GM23338 (cell line): ENCODE measurements at regions not wholly inside any gene's neighbourhood (a gene's known extent, or its start where the extent isn't known, plus 50 kb on each side); places are given as distances from the start of the nearest gene placed in this dataset.
A peak's percentile ranks its signal among the peaks of the same experiment; 100 is the strongest.

ENCODE experiments used
- ATAC-seq: fragments of 200-7000 bp; cut with Tn5 transposase; 3 replicates; pipeline ENCODE4 v1.9.1; 2020
- DNase-seq: peaks from one replicate; pipeline ENCODE4 v3.0.0-alpha.2; 2015; ENCODE audit warnings: low spot score
- H2AFZ ChIP-seq: fragments of 200-600 bp; sonication (generic); 2 replicates; pipeline ENCODE4 v1.8.0; 2016; ENCODE audit warnings: antibody characterized with exemption, mild to moderate bottlenecking, moderate library complexity
- H3F3A ChIP-seq: fragments of 200-600 bp; sonication (generic); replicated peaks from 2 replicates; pipeline ENCODE4 v1.8.0; 2017; ENCODE audit warnings: antibody characterized with exemption, mixed run types, low read depth
- H3K27ac ChIP-seq: fragments of 200-600 bp; sonication (generic); 2 replicates; pipeline ENCODE4 v1.6.1; 2016; ENCODE audit warnings: low read depth
- H3K27me3 ChIP-seq: fragments of 200-600 bp; sonication (generic); 2 replicates; pipeline ENCODE4 v1.8.0; 2016; ENCODE audit warnings: mild to moderate bottlenecking, mixed run types, moderate library complexity; ENCODE audit not compliant: insufficient read depth
- H3K36me3 ChIP-seq: fragments of 200-600 bp; sonication (generic); 2 replicates; pipeline ENCODE4 v1.8.0; 2016; ENCODE audit warnings: mild to moderate bottlenecking; ENCODE audit not compliant: insufficient read depth
- H3K4me1 ChIP-seq: fragments of 200-600 bp; sonication (generic); 2 replicates; pipeline ENCODE4 v1.8.0; 2016; ENCODE audit warnings: mild to moderate bottlenecking, moderate library complexity; ENCODE audit not compliant: insufficient read depth
- H3K4me2 ChIP-seq: fragments of 200-600 bp; sonication (generic); 2 replicates; pipeline ENCODE4 v1.7.1; 2017; ENCODE audit warnings: mixed run types
- H3K4me3 ChIP-seq: fragments of 200-600 bp; sonication (generic); 2 replicates; pipeline ENCODE4 v1.6.1; 2016; ENCODE audit warnings: mixed run types
- H3K79me2 ChIP-seq: fragments of 200-600 bp; sonication (generic); replicated peaks from 2 replicates; pipeline ENCODE4 v1.8.0; 2017; ENCODE audit warnings: mild to moderate bottlenecking; ENCODE audit not compliant: insufficient read depth
- H3K9me2 ChIP-seq: fragments of 200-600 bp; sonication (generic); 2 replicates; pipeline ENCODE4 v1.8.0; 2017; ENCODE audit not compliant: insufficient read depth
- H4K20me1 ChIP-seq: fragments of 200-600 bp; sonication (generic); replicated peaks from 2 replicates; pipeline ENCODE4 v1.8.0; 2017; ENCODE audit warnings: mild to moderate bottlenecking; ENCODE audit not compliant: insufficient read depth
- H3K27ac Mint-ChIP-seq: 2 replicates; pipeline ENCODE4 v1.8.0; 2020; ENCODE audit warnings: inconsistent platforms, mild to moderate bottlenecking, moderate library complexity, mixed read lengths
- H3K27me3 Mint-ChIP-seq: 3 replicates; pipeline ENCODE4 v1.8.0; 2022; ENCODE audit warnings: low read depth, mild to moderate bottlenecking, moderate library complexity, mixed read lengths, inconsistent platforms; ENCODE audit not compliant: insufficient read depth, poor library complexity
- H3K36me3 Mint-ChIP-seq: 3 replicates; pipeline ENCODE4 v1.8.0; 2021; ENCODE audit warnings: low read depth, mild to moderate bottlenecking, inconsistent platforms, moderate library complexity, mixed read lengths
- H3K4me1 Mint-ChIP-seq: 3 replicates; pipeline ENCODE4 v1.8.0; 2020; ENCODE audit warnings: mild to moderate bottlenecking, inconsistent platforms, mixed read lengths
- H3K4me3 Mint-ChIP-seq: 3 replicates; pipeline ENCODE4 v1.8.0; 2021; ENCODE audit warnings: moderate library complexity, mild to moderate bottlenecking, inconsistent platforms, mixed read lengths
- H3K9me3 Mint-ChIP-seq: 3 replicates; pipeline ENCODE4 v1.8.0; 2020; ENCODE audit warnings: moderate library complexity, mild to moderate bottlenecking, inconsistent platforms, mixed read lengths
- CREB1 ChIP-seq: fragments of 250-450 bp; sonication (Bioruptor Pico); IDR thresholded peaks from 2 replicates; pipeline ENCODE4 v1.5.0; 2020; ENCODE audit warnings: low read depth, mild to moderate bottlenecking, moderate library complexity
- EZH2 ChIP-seq: fragments of 200-600 bp; sonication (generic); IDR thresholded peaks from one replicate; pipeline ENCODE4 v1.8.0; 2017; ENCODE audit warnings: antibody characterized with exemption, mild to moderate bottlenecking, low read depth; ENCODE audit not compliant: unreplicated experiment
- EZH2phosphoT487 ChIP-seq: fragments of 200-600 bp; sonication (generic); IDR thresholded peaks from one replicate; pipeline ENCODE4 v1.8.1; 2018; ENCODE audit warnings: antibody characterized with exemption; ENCODE audit not compliant: unreplicated experiment
- JUNB ChIP-seq: IDR thresholded peaks from one replicate; pipeline ENCODE4 v1.6.1; 2016; ENCODE audit warnings: antibody characterized with exemption; ENCODE audit not compliant: unreplicated experiment
- NANOG ChIP-seq: IDR thresholded peaks from 2 replicates; pipeline ENCODE4 v1.6.1; 2016; ENCODE audit warnings: antibody characterized with exemption, borderline replicate concordance
- POLR2AphosphoS5 ChIP-seq: IDR thresholded peaks from 2 replicates; pipeline ENCODE4 v1.6.1; 2016; ENCODE audit warnings: antibody characterized with exemption, low read depth
- ZNF114 ChIP-seq: fragments of 250-450 bp; sonication (Bioruptor Pico); IDR thresholded peaks from 2 replicates; pipeline ENCODE4 v1.5.0; 2020; ENCODE audit warnings: mild to moderate bottlenecking, moderate library complexity
- ZNF331 ChIP-seq: fragments of 250-450 bp; sonication (Bioruptor Pico); IDR thresholded peaks from 2 replicates; pipeline ENCODE4 v1.5.0; 2020; ENCODE audit warnings: low read depth, mild to moderate bottlenecking, moderate library complexity
- TF ChIP-seq, protein P1 (sequence below): IDR thresholded peaks from 2 replicates; pipeline ENCODE4 v1.6.1; 2016; ENCODE audit warnings: antibody characterized with exemption
- TF ChIP-seq, protein P2 (sequence below): IDR thresholded peaks from one replicate; pipeline ENCODE4 v1.6.1; 2018; ENCODE audit warnings: antibody characterized with exemption; ENCODE audit not compliant: unreplicated experiment
- TF ChIP-seq, protein P3 (sequence below), 2 experiments: fragments of 200-600 bp in 1 of 2; sonication (generic) in 1 of 2; conservative IDR thresholded peaks; 2 replicates each; pipeline versions ENCODE4 v1.5.1 to v1.6.1; 2016 to 2017; ENCODE audit warnings: antibody characterized with exemption in 2 of 2, low read depth in 2 of 2, mild to moderate bottlenecking in 2 of 2, moderate library complexity in 1 of 2
- TF ChIP-seq, protein P4 (sequence below): fragments of 250-450 bp; sonication (Bioruptor Pico); IDR thresholded peaks from 2 replicates; pipeline ENCODE4 v1.5.0; 2020; ENCODE audit warnings: mild to moderate bottlenecking, moderate library complexity

DNA sequence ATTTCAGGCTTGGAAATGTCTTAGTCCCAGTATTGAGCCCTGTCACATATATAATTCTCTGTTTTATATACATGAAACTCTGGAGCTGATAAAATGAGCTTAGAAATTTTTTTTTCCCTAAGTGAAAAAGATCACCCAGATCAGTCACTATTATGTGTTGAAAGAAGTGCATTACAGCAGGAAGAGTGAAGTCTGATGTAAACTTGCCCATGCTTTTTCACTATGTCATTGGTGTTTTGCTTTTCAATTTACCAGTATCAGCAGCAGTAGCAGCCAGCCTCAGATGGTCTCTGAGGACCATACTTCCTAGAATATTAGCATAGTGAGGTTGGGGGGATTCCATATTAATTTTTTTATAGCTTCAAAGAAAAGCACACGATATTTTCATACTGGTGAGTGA is 255.6 kb upstream of the KCNH8 start (continued):
- TF ChIP-seq, protein P1, sequence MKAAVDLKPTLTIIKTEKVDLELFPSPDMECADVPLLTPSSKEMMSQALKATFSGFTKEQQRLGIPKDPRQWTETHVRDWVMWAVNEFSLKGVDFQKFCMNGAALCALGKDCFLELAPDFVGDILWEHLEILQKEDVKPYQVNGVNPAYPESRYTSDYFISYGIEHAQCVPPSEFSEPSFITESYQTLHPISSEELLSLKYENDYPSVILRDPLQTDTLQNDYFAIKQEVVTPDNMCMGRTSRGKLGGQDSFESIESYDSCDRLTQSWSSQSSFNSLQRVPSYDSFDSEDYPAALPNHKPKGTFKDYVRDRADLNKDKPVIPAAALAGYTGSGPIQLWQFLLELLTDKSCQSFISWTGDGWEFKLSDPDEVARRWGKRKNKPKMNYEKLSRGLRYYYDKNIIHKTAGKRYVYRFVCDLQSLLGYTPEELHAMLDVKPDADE: no peak
- no peak for TF ChIP-seq NANOG
- no peak for TF ChIP-seq JUNB
- TF ChIP-seq POLR2AphosphoS5: no peak

DNA sequence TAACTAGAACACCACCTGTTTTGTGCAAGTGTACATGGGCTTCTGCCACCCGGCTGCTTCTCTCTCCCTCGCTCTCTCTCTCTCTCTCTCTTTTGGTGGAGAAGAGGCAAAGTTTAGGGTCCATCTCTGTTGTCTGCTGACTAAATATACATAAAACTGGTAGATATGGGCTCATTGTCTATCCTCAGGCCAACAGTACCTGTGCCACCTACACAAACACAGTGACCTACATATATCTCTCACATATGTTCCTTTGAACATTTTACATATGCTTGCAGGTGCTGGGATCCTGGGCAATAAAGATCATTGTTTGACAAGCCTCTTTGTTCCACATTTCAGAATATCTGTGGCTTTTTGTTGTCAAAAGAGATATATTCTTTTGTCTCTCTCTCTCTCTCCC is 256.3 kb upstream of the KCNH8 start:
- no peak overlapping the region for H3K4me2 ChIP-seq
- no peaks in the 10 kb centered on the region for H3K36me3 ChIP-seq
- no peaks in the 10 kb centered on the region for H3K79me2 ChIP-seq
- Mint-ChIP-seq H3K4me3 (no peak overlapping the region), H3K4me1 (peaks cover 8% of the 10 kb centered on the region), H3K27me3 (no peaks in the 10 kb centered on the region), H3K36me3 (no peaks in the 10 kb centered on the region), H3K27ac (0 out of 2 replicates have a peak overlapping the region, but pooled peaks have one; percentile 2), H3K9me3 (no peaks in the 10 kb centered on the region)
- no peaks in the 10 kb centered on the region for H3F3A ChIP-seq
- no peaks in the 10 kb centered on the region for H4K20me1 ChIP-seq
- H3K27ac ChIP-seq: no peak overlapping the region
- ATAC-seq (no peak), DNase-seq (no peak)
- peaks cover 7% of the 10 kb centered on the region; the same call in 1 of the 2 replicates for H3K4me1 ChIP-seq
- no peak overlapping the region for H3K4me3 ChIP-seq
- H2AFZ ChIP-seq: no peak overlapping the region
- H3K9me2 ChIP-seq: no peaks in the 10 kb centered on the region
- no peaks in the 10 kb centered on the region for H3K27me3 ChIP-seq
- TF ChIP-seq ZNF114 (CRISPR knock-in tag) (no peak), ZNF331 (CRISPR knock-in tag) (no peak), CREB1 (no peak), POLR2AphosphoS5 (no peak), NANOG (no peak), EZH2 (no peak), EZH2phosphoT487 (no peak)
- TF ChIP-seq, protein P2, sequence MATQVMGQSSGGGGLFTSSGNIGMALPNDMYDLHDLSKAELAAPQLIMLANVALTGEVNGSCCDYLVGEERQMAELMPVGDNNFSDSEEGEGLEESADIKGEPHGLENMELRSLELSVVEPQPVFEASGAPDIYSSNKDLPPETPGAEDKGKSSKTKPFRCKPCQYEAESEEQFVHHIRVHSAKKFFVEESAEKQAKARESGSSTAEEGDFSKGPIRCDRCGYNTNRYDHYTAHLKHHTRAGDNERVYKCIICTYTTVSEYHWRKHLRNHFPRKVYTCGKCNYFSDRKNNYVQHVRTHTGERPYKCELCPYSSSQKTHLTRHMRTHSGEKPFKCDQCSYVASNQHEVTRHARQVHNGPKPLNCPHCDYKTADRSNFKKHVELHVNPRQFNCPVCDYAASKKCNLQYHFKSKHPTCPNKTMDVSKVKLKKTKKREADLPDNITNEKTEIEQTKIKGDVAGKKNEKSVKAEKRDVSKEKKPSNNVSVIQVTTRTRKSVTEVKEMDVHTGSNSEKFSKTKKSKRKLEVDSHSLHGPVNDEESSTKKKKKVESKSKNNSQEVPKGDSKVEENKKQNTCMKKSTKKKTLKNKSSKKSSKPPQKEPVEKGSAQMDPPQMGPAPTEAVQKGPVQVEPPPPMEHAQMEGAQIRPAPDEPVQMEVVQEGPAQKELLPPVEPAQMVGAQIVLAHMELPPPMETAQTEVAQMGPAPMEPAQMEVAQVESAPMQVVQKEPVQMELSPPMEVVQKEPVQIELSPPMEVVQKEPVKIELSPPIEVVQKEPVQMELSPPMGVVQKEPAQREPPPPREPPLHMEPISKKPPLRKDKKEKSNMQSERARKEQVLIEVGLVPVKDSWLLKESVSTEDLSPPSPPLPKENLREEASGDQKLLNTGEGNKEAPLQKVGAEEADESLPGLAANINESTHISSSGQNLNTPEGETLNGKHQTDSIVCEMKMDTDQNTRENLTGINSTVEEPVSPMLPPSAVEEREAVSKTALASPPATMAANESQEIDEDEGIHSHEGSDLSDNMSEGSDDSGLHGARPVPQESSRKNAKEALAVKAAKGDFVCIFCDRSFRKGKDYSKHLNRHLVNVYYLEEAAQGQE: no peak
- TF ChIP-seq, protein P3, sequence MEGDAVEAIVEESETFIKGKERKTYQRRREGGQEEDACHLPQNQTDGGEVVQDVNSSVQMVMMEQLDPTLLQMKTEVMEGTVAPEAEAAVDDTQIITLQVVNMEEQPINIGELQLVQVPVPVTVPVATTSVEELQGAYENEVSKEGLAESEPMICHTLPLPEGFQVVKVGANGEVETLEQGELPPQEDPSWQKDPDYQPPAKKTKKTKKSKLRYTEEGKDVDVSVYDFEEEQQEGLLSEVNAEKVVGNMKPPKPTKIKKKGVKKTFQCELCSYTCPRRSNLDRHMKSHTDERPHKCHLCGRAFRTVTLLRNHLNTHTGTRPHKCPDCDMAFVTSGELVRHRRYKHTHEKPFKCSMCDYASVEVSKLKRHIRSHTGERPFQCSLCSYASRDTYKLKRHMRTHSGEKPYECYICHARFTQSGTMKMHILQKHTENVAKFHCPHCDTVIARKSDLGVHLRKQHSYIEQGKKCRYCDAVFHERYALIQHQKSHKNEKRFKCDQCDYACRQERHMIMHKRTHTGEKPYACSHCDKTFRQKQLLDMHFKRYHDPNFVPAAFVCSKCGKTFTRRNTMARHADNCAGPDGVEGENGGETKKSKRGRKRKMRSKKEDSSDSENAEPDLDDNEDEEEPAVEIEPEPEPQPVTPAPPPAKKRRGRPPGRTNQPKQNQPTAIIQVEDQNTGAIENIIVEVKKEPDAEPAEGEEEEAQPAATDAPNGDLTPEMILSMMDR (conservative IDR thresholded peaks at IDR 0.05; ENCODE audit: low read depth in 2 of 2): no peak
- TF ChIP-seq, protein P4, sequence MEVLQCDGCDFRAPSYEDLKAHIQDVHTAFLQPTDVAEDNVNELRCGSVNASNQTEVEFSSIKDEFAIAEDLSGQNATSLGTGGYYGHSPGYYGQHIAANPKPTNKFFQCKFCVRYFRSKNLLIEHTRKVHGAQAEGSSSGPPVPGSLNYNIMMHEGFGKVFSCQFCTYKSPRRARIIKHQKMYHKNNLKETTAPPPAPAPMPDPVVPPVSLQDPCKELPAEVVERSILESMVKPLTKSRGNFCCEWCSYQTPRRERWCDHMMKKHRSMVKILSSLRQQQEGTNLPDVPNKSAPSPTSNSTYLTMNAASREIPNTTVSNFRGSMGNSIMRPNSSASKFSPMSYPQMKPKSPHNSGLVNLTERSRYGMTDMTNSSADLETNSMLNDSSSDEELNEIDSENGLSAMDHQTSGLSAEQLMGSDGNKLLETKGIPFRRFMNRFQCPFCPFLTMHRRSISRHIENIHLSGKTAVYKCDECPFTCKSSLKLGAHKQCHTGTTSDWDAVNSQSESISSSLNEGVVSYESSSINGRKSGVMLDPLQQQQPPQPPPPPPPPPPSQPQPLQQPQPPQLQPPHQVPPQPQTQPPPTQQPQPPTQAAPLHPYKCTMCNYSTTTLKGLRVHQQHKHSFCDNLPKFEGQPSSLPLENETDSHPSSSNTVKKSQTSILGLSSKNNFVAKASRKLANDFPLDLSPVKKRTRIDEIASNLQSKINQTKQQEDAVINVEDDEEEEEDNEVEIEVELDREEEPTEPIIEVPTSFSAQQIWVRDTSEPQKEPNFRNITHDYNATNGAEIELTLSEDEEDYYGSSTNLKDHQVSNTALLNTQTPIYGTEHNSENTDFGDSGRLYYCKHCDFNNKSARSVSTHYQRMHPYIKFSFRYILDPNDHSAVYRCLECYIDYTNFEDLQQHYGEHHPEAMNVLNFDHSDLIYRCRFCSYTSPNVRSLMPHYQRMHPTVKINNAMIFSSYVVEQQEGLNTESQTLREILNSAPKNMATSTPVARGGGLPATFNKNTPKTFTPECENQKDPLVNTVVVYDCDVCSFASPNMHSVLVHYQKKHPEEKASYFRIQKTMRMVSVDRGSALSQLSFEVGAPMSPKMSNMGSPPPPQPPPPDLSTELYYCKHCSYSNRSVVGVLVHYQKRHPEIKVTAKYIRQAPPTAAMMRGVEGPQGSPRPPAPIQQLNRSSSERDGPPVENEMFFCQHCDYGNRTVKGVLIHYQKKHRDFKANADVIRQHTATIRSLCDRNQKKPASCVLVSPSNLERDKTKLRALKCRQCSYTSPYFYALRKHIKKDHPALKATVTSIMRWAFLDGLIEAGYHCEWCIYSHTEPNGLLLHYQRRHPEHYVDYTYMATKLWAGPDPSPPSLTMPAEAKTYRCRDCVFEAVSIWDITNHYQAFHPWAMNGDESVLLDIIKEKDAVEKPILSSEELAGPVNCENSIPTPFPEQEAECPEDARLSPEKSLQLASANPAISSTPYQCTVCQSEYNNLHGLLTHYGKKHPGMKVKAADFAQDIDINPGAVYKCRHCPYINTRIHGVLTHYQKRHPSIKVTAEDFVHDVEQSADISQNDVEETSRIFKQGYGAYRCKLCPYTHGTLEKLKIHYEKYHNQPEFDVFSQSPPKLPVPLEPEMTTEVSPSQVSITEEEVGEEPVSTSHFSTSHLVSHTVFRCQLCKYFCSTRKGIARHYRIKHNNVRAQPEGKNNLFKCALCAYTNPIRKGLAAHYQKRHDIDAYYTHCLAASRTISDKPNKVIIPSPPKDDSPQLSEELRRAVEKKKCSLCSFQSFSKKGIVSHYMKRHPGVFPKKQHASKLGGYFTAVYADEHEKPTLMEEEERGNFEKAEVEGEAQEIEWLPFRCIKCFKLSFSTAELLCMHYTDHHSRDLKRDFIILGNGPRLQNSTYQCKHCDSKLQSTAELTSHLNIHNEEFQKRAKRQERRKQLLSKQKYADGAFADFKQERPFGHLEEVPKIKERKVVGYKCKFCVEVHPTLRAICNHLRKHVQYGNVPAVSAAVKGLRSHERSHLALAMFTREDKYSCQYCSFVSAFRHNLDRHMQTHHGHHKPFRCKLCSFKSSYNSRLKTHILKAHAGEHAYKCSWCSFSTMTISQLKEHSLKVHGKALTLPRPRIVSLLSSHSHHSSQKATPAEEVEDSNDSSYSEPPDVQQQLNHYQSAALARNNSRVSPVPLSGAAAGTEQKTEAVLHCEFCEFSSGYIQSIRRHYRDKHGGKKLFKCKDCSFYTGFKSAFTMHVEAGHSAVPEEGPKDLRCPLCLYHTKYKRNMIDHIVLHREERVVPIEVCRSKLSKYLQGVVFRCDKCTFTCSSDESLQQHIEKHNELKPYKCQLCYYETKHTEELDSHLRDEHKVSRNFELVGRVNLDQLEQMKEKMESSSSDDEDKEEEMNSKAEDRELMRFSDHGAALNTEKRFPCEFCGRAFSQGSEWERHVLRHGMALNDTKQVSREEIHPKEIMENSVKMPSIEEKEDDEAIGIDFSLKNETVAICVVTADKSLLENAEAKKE (CRISPR knock-in tag): no peak
- TF ChIP-seq, protein P1: no peak
